T-helper 2 cell treated with Interferon-gamma antibody and Interleukin-4, amounts not matched to agents 5 μg/mL and 100 μg/mL, for 36 hours (primary cell): ENCODE measurements at regions not wholly inside any gene's neighbourhood (a gene's known extent, or its start where the extent isn't known, plus 50 kb on each side); places are given as distances from the start of the nearest gene placed in this dataset.
"Not testable (repeated sequence)": the region's sequence is repeated elsewhere in the genome, so short reads cannot be mapped to it uniquely, and the experiment has no call there.

Experiments used
- DNase-seq: peaks from one replicate; pipeline ENCODE4 v3.0.0; 2021; ENCODE audit warnings: low spot score
- H3K27ac Mint-ChIP-seq: one replicate; pipeline ENCODE4 v1.8.0; 2021; ENCODE audit warnings: mild to moderate bottlenecking, mixed read lengths
- H3K27me3 Mint-ChIP-seq: one replicate; pipeline ENCODE4 v1.8.0; 2021; ENCODE audit warnings: low read depth, mixed read lengths
- H3K36me3 Mint-ChIP-seq: one replicate; pipeline ENCODE4 v1.8.0; 2021; ENCODE audit warnings: low read depth, mixed read lengths
- H3K4me1 Mint-ChIP-seq: one replicate; pipeline ENCODE4 v1.8.0; 2021; ENCODE audit warnings: low read depth, mixed read lengths
- H3K4me3 Mint-ChIP-seq: one replicate; pipeline ENCODE4 v1.8.0; 2022; ENCODE audit warnings: mild to moderate bottlenecking, moderate library complexity, mixed read lengths
- H3K9me3 Mint-ChIP-seq: one replicate; pipeline ENCODE4 v1.8.0; 2021; ENCODE audit warnings: mixed read lengths

GRCh38 chrX:111041018-111041462 is 55.0 kb upstream of the PAK3 start:
- H3K27ac Mint-ChIP-seq = no peak overlapping the region
- DNase-seq = no peak
- H3K27me3 Mint-ChIP-seq = no peaks in the 10 kb centered on the region
- H3K4me1 Mint-ChIP-seq = no peaks in the 10 kb centered on the region
- no peak overlapping the region for H3K4me3 Mint-ChIP-seq
- no peaks in the 10 kb centered on the region for H3K9me3 Mint-ChIP-seq
- H3K36me3 Mint-ChIP-seq = no peaks in the 10 kb centered on the region

GRCh38 chrX:111040377-111041017 is 55.5 kb upstream of the PAK3 start:
- Mint-ChIP-seq H3K4me3 (no peak overlapping the region), H3K27me3 (no peaks in the 10 kb centered on the region), H3K27ac (no peak overlapping the region), H3K9me3 (no peaks in the 10 kb centered on the region), H3K4me1 (no peaks in the 10 kb centered on the region), H3K36me3 (no peaks in the 10 kb centered on the region)
- no peak for DNase-seq

- Mint-ChIP-seq H3K27ac (no peak overlapping the region), H3K36me3 (no peaks in the 10 kb centered on the region), H3K9me3 (no peaks in the 10 kb centered on the region)
These were observed 56.4 kb upstream of the PAK3 start for GRCh38 chrX:111039606-111040005.

GRCh38 chrX:111035991-111036390 is 60.0 kb upstream of the PAK3 start:
- H3K4me1 Mint-ChIP-seq = no peaks in the 10 kb centered on the region
- H3K4me3 Mint-ChIP-seq = no peak overlapping the region
- no peak overlapping the region for H3K27ac Mint-ChIP-seq
- no peaks in the 10 kb centered on the region for H3K9me3 Mint-ChIP-seq
- no peak for DNase-seq
- no peaks in the 10 kb centered on the region for H3K36me3 Mint-ChIP-seq
- no peaks in the 10 kb centered on the region for H3K27me3 Mint-ChIP-seq

More at GRCh38 chrX:111039606-111040005, 56.4 kb upstream of the PAK3 start:
- DNase-seq = no peak
- Mint-ChIP-seq H3K27me3 (no peaks in the 10 kb centered on the region), H3K4me3 (no peak overlapping the region), H3K4me1 (no peaks in the 10 kb centered on the region)

- Mint-ChIP-seq H3K4me3 (no peak overlapping the region), H3K9me3 (no peaks in the 10 kb centered on the region), H3K27me3 (no peaks in the 10 kb centered on the region), H3K27ac (no peak overlapping the region), H3K36me3 (no peaks in the 10 kb centered on the region), H3K4me1 (no peaks in the 10 kb centered on the region)
- no peak for DNase-seq
These were observed 60.7 kb upstream of the PAK3 start for GRCh38 chrX:111035256-111035655.

GRCh38 chrX:111022998-111023397 is 73.0 kb upstream of the PAK3 start:
- DNase-seq, H3K4me1 Mint-ChIP-seq, H3K27me3 Mint-ChIP-seq, H3K4me3 Mint-ChIP-seq, H3K36me3 Mint-ChIP-seq, H3K27ac Mint-ChIP-seq, H3K9me3 Mint-ChIP-seq: not testable (repeated sequence)

GRCh38 chrX:111020283-111020682 is 75.7 kb upstream of the PAK3 start:
- Mint-ChIP-seq H3K27ac (no peak overlapping the region), H3K27me3 (no peaks in the 10 kb centered on the region)

GRCh38 chrX:111013778-111014455 is 82.1 kb upstream of the PAK3 start:
- Mint-ChIP-seq H3K4me1 (no peaks in the 10 kb centered on the region), H3K4me3 (no peak overlapping the region)

More at GRCh38 chrX:111020283-111020682, 75.7 kb upstream of the PAK3 start:
- Mint-ChIP-seq H3K9me3 (no peaks in the 10 kb centered on the region), H3K4me3 (no peak overlapping the region), H3K4me1 (no peaks in the 10 kb centered on the region), H3K36me3 (no peaks in the 10 kb centered on the region)
- no peak for DNase-seq

GRCh38 chrX:111010111-111010510 is 85.9 kb upstream of the PAK3 start:
- Mint-ChIP-seq H3K36me3 (no peaks in the 10 kb centered on the region), H3K4me3 (no peak overlapping the region), H3K9me3 (no peaks in the 10 kb centered on the region), H3K4me1 (no peaks in the 10 kb centered on the region), H3K27ac (no peak overlapping the region), H3K27me3 (no peaks in the 10 kb centered on the region)
- no peak for DNase-seq

More at GRCh38 chrX:111013778-111014455, 82.1 kb upstream of the PAK3 start:
- Mint-ChIP-seq H3K27ac (no peak overlapping the region), H3K36me3 (no peaks in the 10 kb centered on the region), H3K9me3 (no peaks in the 10 kb centered on the region), H3K27me3 (no peaks in the 10 kb centered on the region)
- DNase-seq = no peak

- Mint-ChIP-seq H3K4me1 (no peaks in the 10 kb centered on the region), H3K27me3 (no peaks in the 10 kb centered on the region), H3K4me3 (no peak overlapping the region), H3K9me3 (no peaks in the 10 kb centered on the region), H3K27ac (no peak overlapping the region), H3K36me3 (no peaks in the 10 kb centered on the region)
- DNase-seq = no peak
These were observed 86.7 kb upstream of the PAK3 start for GRCh38 chrX:111009256-111009655.

GRCh38 chrX:111008126-111008525 is 87.9 kb upstream of the PAK3 start:
- DNase-seq = no peak
- H3K4me3 Mint-ChIP-seq = no peak overlapping the region
- H3K27ac Mint-ChIP-seq = no peak overlapping the region
- H3K9me3 Mint-ChIP-seq = no peaks in the 10 kb centered on the region
- H3K36me3 Mint-ChIP-seq = no peaks in the 10 kb centered on the region
- H3K27me3 Mint-ChIP-seq = no peaks in the 10 kb centered on the region
- no peaks in the 10 kb centered on the region for H3K4me1 Mint-ChIP-seq

GRCh38 chrX:111007238-111007637 is 88.8 kb upstream of the PAK3 start:
- no peak overlapping the region for H3K4me3 Mint-ChIP-seq
- no peaks in the 10 kb centered on the region for H3K36me3 Mint-ChIP-seq
- H3K4me1 Mint-ChIP-seq = no peaks in the 10 kb centered on the region
- H3K27ac Mint-ChIP-seq = no peak overlapping the region
- no peaks in the 10 kb centered on the region for H3K27me3 Mint-ChIP-seq
- no peaks in the 10 kb centered on the region for H3K9me3 Mint-ChIP-seq
- DNase-seq = no peak

- Mint-ChIP-seq H3K9me3 (no peaks in the 10 kb centered on the region), H3K36me3 (no peaks in the 10 kb centered on the region), H3K27me3 (no peaks in the 10 kb centered on the region), H3K4me3 (no peak overlapping the region), H3K27ac (no peak overlapping the region), H3K4me1 (no peaks in the 10 kb centered on the region)
- no peak for DNase-seq
These were observed 89.9 kb upstream of the PAK3 start for GRCh38 chrX:111006116-111006515.

- H3K27me3 Mint-ChIP-seq = no peaks in the 10 kb centered on the region
- no peak overlapping the region for H3K27ac Mint-ChIP-seq
- H3K4me3 Mint-ChIP-seq = no peak overlapping the region
- no peaks in the 10 kb centered on the region for H3K9me3 Mint-ChIP-seq
- DNase-seq = no peak
- H3K4me1 Mint-ChIP-seq = no peaks in the 10 kb centered on the region
- H3K36me3 Mint-ChIP-seq = no peaks in the 10 kb centered on the region
These were observed 90.8 kb upstream of the PAK3 start for GRCh38 chrX:111005166-111005565.

- H3K4me3 Mint-ChIP-seq = no peak overlapping the region
- H3K27me3 Mint-ChIP-seq = no peaks in the 10 kb centered on the region
- no peak for DNase-seq
- H3K27ac Mint-ChIP-seq = no peak overlapping the region
- H3K36me3 Mint-ChIP-seq = no peaks in the 10 kb centered on the region
- no peaks in the 10 kb centered on the region for H3K4me1 Mint-ChIP-seq
- no peaks in the 10 kb centered on the region for H3K9me3 Mint-ChIP-seq
These were observed 92.9 kb upstream of the PAK3 start for GRCh38 chrX:111003118-111003517.
